NCI-H2196 (cell line): ENCODE measurements at regions not wholly inside any gene's neighbourhood (a gene's known extent, or its start where the extent isn't known, plus 50 kb on each side); places are given as distances from the start of the nearest gene placed in this dataset.

ENCODE experiments used
- DNase-seq: peaks from one replicate; lab custom pipeline; 2025; ENCODE audit not compliant: unreplicated experiment; lab: John Stamatoyannopoulos, UW

GRCh38 chr1:72847651-72848050, 565.3 kb upstream of the NEGR1 start:
- DNase-seq = no peak

- no peak for DNase-seq
Observed at GRCh38 chr1:72846476-72847278, 564.3 kb upstream of the NEGR1 start.

GRCh38 chr1:72845981-72846380, 563.6 kb upstream of the NEGR1 start:
- DNase-seq = no peak

- no peak for DNase-seq
Observed at GRCh38 chr1:72845381-72845780, 563.0 kb upstream of the NEGR1 start.

GRCh38 chr1:72837781-72838180, 555.4 kb upstream of the NEGR1 start:
- no peak for DNase-seq

GRCh38 chr1:72830606-72831390, 548.5 kb upstream of the NEGR1 start:
- no peak for DNase-seq

GRCh38 chr1:72827278-72827677, 544.9 kb upstream of the NEGR1 start:
- DNase-seq = no peak

GRCh38 chr1:72804541-72804940, 522.2 kb upstream of the NEGR1 start:
- DNase-seq = no peak

- DNase-seq = no peak
Observed at GRCh38 chr1:72781038-72781437, 498.7 kb upstream of the NEGR1 start.

- no peak for DNase-seq
Observed at GRCh38 chr1:72780212-72780611, 497.9 kb upstream of the NEGR1 start.

GRCh38 chr1:72777918-72778317, 495.6 kb upstream of the NEGR1 start:
- DNase-seq = no peak

GRCh38 chr1:72763481-72763880, 481.1 kb upstream of the NEGR1 start:
- no peak for DNase-seq

- no peak for DNase-seq
Observed at GRCh38 chr1:72759486-72759885, 477.1 kb upstream of the NEGR1 start.

GRCh38 chr1:72757843-72758242, 475.5 kb upstream of the NEGR1 start:
- no peak for DNase-seq

GRCh38 chr1:72745413-72745812, 463.1 kb upstream of the NEGR1 start:
- DNase-seq = no peak

- DNase-seq = no peak
Observed at GRCh38 chr1:72734415-72734814, 452.1 kb upstream of the NEGR1 start.

- DNase-seq = no peak
Observed at GRCh38 chr1:72724951-72725861, 442.9 kb upstream of the NEGR1 start.

- DNase-seq = no peak
Observed at GRCh38 chr1:72705921-72706320, 423.6 kb upstream of the NEGR1 start.

- no peak for DNase-seq
Observed at GRCh38 chr1:72704841-72705477, 422.6 kb upstream of the NEGR1 start.

GRCh38 chr1:72697410-72697809, 415.1 kb upstream of the NEGR1 start:
- no peak for DNase-seq

- DNase-seq = no peak
Observed at GRCh38 chr1:72693899-72694298, 411.6 kb upstream of the NEGR1 start.
